A673 (cell line): ENCODE measurements at regions not wholly inside any gene's neighbourhood (a gene's known extent, or its start where the extent isn't known, plus 50 kb on each side); places are given as distances from the start of the nearest gene placed in this dataset.
"Not testable (repeated sequence)": the region's sequence is repeated elsewhere in the genome, so short reads cannot be mapped to it uniquely, and the experiment has no call there.

Experiments
- BruUV-seq: library from RNA; stranded (reverse); fragments of 400-500 nt; replicated peaks from 2 replicates; lab custom pipeline; 2021; lab: Mats Ljungman, UMichigan
- CTCF ChIA-PET: fragments of 300-600 bp; sonication (Branson Sonifier 250); formaldehyde crosslinking; loops from one replicate; lab custom pipeline; 2022; ENCODE audit warnings: antibody characterized with exemption; lab: Charles Lee
- POLR2A ChIA-PET: fragments of 300-600 bp; sonication (Branson Sonifier 250); formaldehyde crosslinking; loops from one replicate; lab custom pipeline; 2022; ENCODE audit warnings: antibody characterized with exemption; ENCODE audit not compliant: low non-redundant PET; lab: Charles Lee
- DNase-seq: peaks from one replicate; pipeline ENCODE4 v3.0.0-alpha.2; 2015; ENCODE audit warnings: low spot score
- H3K27ac ChIP-seq: fragments of 200-600 bp; sonication (generic); 2 replicates; pipeline ENCODE4 v1.5.1; 2016; ENCODE audit warnings: mixed run types, low read depth, mild to moderate bottlenecking, mixed read lengths, antibody characterized with exemption, low read length; ENCODE audit not compliant: poor library complexity, severe bottlenecking
- H3K27me3 ChIP-seq: fragments of 200-600 bp; sonication (generic); replicated peaks from 2 replicates; pipeline ENCODE4 v1.6.1; 2017; ENCODE audit warnings: mixed run types, low read depth, mild to moderate bottlenecking, mixed read lengths, antibody characterized with exemption, low read length; ENCODE audit not compliant: insufficient read depth, poor library complexity
- H3K36me3 ChIP-seq: fragments of 200-600 bp; sonication (generic); 2 replicates; pipeline ENCODE4 v1.6.1; 2016; ENCODE audit warnings: mixed run types, mild to moderate bottlenecking, mixed read lengths, antibody characterized with exemption, low read length; ENCODE audit not compliant: insufficient read depth, poor library complexity, severe bottlenecking
- H3K4me1 ChIP-seq: fragments of 200-600 bp; sonication (generic); 2 replicates; pipeline ENCODE4 v1.6.1; 2017; ENCODE audit warnings: mixed run types, mild to moderate bottlenecking, mixed read lengths, antibody characterized with exemption, low read length; ENCODE audit not compliant: insufficient read depth, poor library complexity, severe bottlenecking
- H3K4me3 ChIP-seq: fragments of 200-600 bp; sonication (generic); 2 replicates; pipeline ENCODE4 v1.5.1; 2016; ENCODE audit warnings: low read depth, mixed run types, mild to moderate bottlenecking, mixed read lengths, low read length; ENCODE audit not compliant: poor library complexity, severe bottlenecking
- H3K9me3 ChIP-seq: fragments of 200-600 bp; sonication (generic); 2 replicates; pipeline ENCODE4 v1.6.1; 2016; ENCODE audit warnings: mixed run types, low read depth, mild to moderate bottlenecking, mixed read lengths, antibody characterized with exemption, low read length; ENCODE audit not compliant: poor library complexity, severe bottlenecking
- EZH2 ChIP-seq: fragments of 200-600 bp; sonication (generic); IDR thresholded peaks from 2 replicates; pipeline ENCODE4 v1.6.1; 2017; ENCODE audit warnings: borderline replicate concordance, low read depth, mild to moderate bottlenecking, mixed read lengths, antibody characterized with exemption, low read length; ENCODE audit not compliant: poor library complexity, severe bottlenecking
- intact Hi-C: fragments of 100-400 bp; cut with micrococcal nuclease; formaldehyde crosslinking; loops from one replicate; pipeline ENCODE4 v1.10.0; 2022; ENCODE audit not compliant: unreplicated experiment
- TF ChIP-seq, protein P1 (sequence below): fragments of 300-800, 200-600 bp; sonication (generic); conservative IDR thresholded peaks from 2 replicates; pipeline ENCODE4 v1.5.1; 2017; ENCODE audit warnings: low read depth, mild to moderate bottlenecking, antibody characterized with exemption, low read length, moderate library complexity, mixed read lengths

DNA sequence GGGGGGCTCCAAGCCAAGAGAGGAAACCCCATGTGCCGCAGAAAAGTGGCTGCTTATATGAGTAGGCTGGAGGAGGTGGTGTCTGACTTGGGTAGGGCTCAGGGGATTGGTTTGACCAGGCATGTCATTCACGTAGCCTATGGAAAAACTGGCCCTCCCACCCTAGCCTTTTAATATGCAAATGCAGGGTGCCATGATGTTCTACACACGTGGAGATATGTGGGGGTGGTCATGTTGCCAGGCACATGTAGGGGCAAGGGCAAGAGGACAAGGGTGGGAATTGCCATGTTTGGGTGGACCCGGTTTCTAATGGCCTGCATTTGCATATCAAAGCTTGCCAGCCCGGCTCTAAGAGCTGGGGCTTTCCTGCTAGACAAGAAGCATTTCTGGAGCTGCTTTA lies 86.9 kb upstream of the SHISA3 start:
- Histone ChIP-seq H3K36me3 (no peaks in the 10 kb centered on the region), H3K9me3 (no peaks in the 10 kb centered on the region), H3K4me3 (no peak overlapping the region), H3K27ac (no peak overlapping the region), H3K4me1 (no peaks in the 10 kb centered on the region), H3K27me3 (no peaks in the 10 kb centered on the region)
- TF ChIP-seq EZH2: no peak
- ChIA-PET POLR2A (no interaction called here), CTCF (no interaction called here)
- intact Hi-C loops: no loop called here
- no TSS peak for BruUV-seq
- no peak for DNase-seq

DNA sequence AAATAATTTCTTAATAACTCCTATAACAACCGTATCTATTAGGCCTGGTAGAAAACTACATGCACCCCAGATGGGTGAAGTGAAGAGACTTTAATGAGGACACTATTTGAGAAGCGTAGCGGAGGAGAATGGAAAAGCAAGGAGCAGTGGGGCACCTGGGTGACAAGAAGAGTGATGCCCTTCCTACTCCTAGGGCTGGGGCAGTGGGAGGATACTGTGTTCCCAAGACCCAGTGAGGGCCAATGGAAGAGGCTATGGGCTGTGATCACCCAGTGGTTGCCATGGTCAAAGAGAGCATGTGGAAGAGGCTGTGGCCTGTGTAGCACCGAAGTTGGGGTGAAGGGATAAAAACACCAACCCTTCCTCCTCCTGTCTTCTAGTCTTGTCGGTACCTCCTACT lies 86.5 kb upstream of the SHISA3 start:
- no TSS peak for BruUV-seq
- Histone ChIP-seq H3K4me1 (no peaks in the 10 kb centered on the region), H3K27ac (no peak overlapping the region), H3K36me3 (no peaks in the 10 kb centered on the region), H3K9me3 (no peaks in the 10 kb centered on the region), H3K27me3 (no peaks in the 10 kb centered on the region), H3K4me3 (no peak overlapping the region)
- ChIA-PET CTCF (no interaction called here), POLR2A (no interaction called here)
- TF ChIP-seq EZH2: no peak
- TF ChIP-seq, protein P1, sequence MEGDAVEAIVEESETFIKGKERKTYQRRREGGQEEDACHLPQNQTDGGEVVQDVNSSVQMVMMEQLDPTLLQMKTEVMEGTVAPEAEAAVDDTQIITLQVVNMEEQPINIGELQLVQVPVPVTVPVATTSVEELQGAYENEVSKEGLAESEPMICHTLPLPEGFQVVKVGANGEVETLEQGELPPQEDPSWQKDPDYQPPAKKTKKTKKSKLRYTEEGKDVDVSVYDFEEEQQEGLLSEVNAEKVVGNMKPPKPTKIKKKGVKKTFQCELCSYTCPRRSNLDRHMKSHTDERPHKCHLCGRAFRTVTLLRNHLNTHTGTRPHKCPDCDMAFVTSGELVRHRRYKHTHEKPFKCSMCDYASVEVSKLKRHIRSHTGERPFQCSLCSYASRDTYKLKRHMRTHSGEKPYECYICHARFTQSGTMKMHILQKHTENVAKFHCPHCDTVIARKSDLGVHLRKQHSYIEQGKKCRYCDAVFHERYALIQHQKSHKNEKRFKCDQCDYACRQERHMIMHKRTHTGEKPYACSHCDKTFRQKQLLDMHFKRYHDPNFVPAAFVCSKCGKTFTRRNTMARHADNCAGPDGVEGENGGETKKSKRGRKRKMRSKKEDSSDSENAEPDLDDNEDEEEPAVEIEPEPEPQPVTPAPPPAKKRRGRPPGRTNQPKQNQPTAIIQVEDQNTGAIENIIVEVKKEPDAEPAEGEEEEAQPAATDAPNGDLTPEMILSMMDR: no peak
- intact Hi-C loops: no loop called here
- DNase-seq: no peak

DNA sequence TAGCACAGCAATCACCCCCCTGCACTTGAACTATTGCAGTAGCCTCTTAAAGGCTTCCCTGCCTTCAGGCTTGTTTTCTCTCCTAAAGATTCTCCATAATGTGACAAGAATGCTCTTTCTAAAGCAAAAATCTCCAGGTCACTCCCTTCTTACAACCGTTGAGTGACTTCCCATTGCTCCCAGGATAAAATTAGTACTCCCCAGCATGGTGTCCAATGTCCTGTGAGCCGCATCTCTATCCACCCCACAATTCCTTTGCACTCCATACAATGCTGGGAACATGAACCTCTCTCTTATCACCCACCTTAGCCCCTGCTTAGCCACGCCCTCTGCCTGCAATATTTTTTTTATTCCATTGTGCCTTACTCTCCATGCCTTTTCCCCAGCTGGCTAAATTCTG lies 85.7 kb upstream of the SHISA3 start:
- Histone ChIP-seq H3K4me3 (no peak overlapping the region), H3K4me1 (no peaks in the 10 kb centered on the region), H3K9me3 (no peaks in the 10 kb centered on the region), H3K36me3 (no peaks in the 10 kb centered on the region), H3K27ac (no peak overlapping the region), H3K27me3 (no peaks in the 10 kb centered on the region)
- DNase-seq: no peak
- ChIA-PET POLR2A (no interaction called here), CTCF (no interaction called here)
- no TSS peak for BruUV-seq
- intact Hi-C loops: no loop called here
- TF ChIP-seq, protein P1: no peak
- TF ChIP-seq EZH2: no peak

DNA sequence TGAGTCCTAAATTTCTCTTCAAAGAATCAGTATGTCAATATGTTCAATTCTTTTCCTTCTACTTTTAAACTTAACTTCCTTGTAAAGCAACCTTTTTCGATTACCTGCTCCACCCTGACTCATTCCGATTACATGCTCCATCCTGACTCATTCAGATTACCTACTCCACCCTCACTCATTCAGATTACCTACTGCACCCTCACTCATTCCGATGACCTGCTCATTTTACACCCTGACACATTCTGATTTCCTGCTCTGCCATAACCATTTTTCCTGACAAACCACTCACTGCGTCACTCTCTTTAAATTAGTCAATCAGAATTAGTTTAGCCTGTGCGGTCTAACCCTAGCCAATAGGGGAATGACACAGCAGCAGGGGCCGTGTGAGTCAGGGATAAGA lies 83.9 kb upstream of the SHISA3 start:
- CTCF ChIA-PET, POLR2A ChIA-PET, DNase-seq: not testable (repeated sequence)

More for the DNA sequence above, 83.9 kb upstream of the SHISA3 start:
- BruUV-seq, intact Hi-C loops, H3K4me1 ChIP-seq, H3K27me3 ChIP-seq, H3K4me3 ChIP-seq, H3K27ac ChIP-seq, H3K9me3 ChIP-seq, H3K36me3 ChIP-seq: not testable (repeated sequence)
